Caki2 (cell line): ENCODE measurements at regions not wholly inside any gene's neighbourhood (a gene's known extent, or its start where the extent isn't known, plus 50 kb on each side); places are given as distances from the start of the nearest gene placed in this dataset.
"Not testable (repeated sequence)": the region's sequence is repeated elsewhere in the genome, so short reads cannot be mapped to it uniquely, and the experiment has no call there.

ENCODE experiments used
- DNase-seq: peaks from one replicate; pipeline ENCODE4 v3.0.0-alpha.2; 2015; ENCODE audit warnings: low read depth
- in situ Hi-C: cut with HindIII; loops from 2 replicates; pipeline ENCODE4 v1.10.0; 2016; ENCODE audit warnings: low sequenced_read_pairs, low pct_unique_long_range_greater_than_20kb, mixed read lengths

GRCh38 chr2:38243186-38243880, 133.7 kb downstream of the ATL2 start:
- DNase-seq: no peak
- in situ Hi-C loops: no loop called here

- in situ Hi-C loops: no loop called here
- no peak for DNase-seq
These were observed 137.6 kb downstream of the ATL2 start for GRCh38 chr2:38239452-38239851.

- in situ Hi-C loops, DNase-seq: not testable (repeated sequence)
These were observed 138.4 kb downstream of the ATL2 start for GRCh38 chr2:38238705-38239104.

GRCh38 chr2:38237311-38237710, 139.8 kb downstream of the ATL2 start:
- in situ Hi-C loops: no loop called here
- DNase-seq: no peak

GRCh38 chr2:38233231-38233983, 143.7 kb downstream of the ATL2 start:
- in situ Hi-C loops: no loop called here
- DNase-seq: no peak

GRCh38 chr2:38232454-38232853, 144.6 kb downstream of the ATL2 start:
- in situ Hi-C loops: no loop called here
- DNase-seq: no peak

- DNase-seq: no peak
- in situ Hi-C loops: no loop called here
These were observed 146.3 kb downstream of the ATL2 start for GRCh38 chr2:38230756-38231155.

- DNase-seq: no peak
- in situ Hi-C loops: no loop called here
These were observed 148.3 kb downstream of the ATL2 start for GRCh38 chr2:38228753-38229152.

GRCh38 chr2:38224821-38225437, 149.0 kb upstream of the CYP1B1 start:
- in situ Hi-C loops: no loop called here
- no peak for DNase-seq

- in situ Hi-C loops: no loop called here
- DNase-seq: no peak
These were observed 148.2 kb upstream of the CYP1B1 start for GRCh38 chr2:38224181-38224580.

- in situ Hi-C loops: no loop called here
- no peak for DNase-seq
These were observed 147.3 kb upstream of the CYP1B1 start for GRCh38 chr2:38223256-38223655.

- in situ Hi-C loops: no loop called here
- DNase-seq: no peak
These were observed 144.2 kb upstream of the CYP1B1 start for GRCh38 chr2:38220164-38220563.

- in situ Hi-C loops: no loop called here
- no peak for DNase-seq
These were observed 143.0 kb upstream of the CYP1B1 start for GRCh38 chr2:38218995-38219394.

- no peak for DNase-seq
- in situ Hi-C loops: no loop called here
These were observed 142.6 kb upstream of the CYP1B1 start for GRCh38 chr2:38218591-38218991.

GRCh38 chr2:38217401-38218188, 141.6 kb upstream of the CYP1B1 start:
- DNase-seq: no peak
- in situ Hi-C loops: no loop called here

- in situ Hi-C loops: no loop called here
- DNase-seq: no peak
These were observed 140.9 kb upstream of the CYP1B1 start for GRCh38 chr2:38216886-38217285.

- in situ Hi-C loops: no loop called here
- no peak for DNase-seq
These were observed 140.0 kb upstream of the CYP1B1 start for GRCh38 chr2:38215993-38216392.

- in situ Hi-C loops: no loop called here
- no peak for DNase-seq
These were observed 139.6 kb upstream of the CYP1B1 start for GRCh38 chr2:38215522-38215921.

GRCh38 chr2:38214209-38214717, 138.3 kb upstream of the CYP1B1 start:
- in situ Hi-C loops: no loop called here
- DNase-seq: peak; percentile 86
